GM19452 (cell line): ENCODE measurements at regions not wholly inside any gene's neighbourhood (a gene's known extent, or its start where the extent isn't known, plus 50 kb on each side); places are given as distances from the start of the nearest gene placed in this dataset.
"Not testable (repeated sequence)": the region's sequence is repeated elsewhere in the genome, so short reads cannot be mapped to it uniquely, and the experiment has no call there.

Source experiments
- ATAC-seq: cut with Tn5 transposase; IDR thresholded peaks from one replicate; pipeline ENCODE4 v1.9.1; 2021; ENCODE audit not compliant: unreplicated experiment

DNA sequence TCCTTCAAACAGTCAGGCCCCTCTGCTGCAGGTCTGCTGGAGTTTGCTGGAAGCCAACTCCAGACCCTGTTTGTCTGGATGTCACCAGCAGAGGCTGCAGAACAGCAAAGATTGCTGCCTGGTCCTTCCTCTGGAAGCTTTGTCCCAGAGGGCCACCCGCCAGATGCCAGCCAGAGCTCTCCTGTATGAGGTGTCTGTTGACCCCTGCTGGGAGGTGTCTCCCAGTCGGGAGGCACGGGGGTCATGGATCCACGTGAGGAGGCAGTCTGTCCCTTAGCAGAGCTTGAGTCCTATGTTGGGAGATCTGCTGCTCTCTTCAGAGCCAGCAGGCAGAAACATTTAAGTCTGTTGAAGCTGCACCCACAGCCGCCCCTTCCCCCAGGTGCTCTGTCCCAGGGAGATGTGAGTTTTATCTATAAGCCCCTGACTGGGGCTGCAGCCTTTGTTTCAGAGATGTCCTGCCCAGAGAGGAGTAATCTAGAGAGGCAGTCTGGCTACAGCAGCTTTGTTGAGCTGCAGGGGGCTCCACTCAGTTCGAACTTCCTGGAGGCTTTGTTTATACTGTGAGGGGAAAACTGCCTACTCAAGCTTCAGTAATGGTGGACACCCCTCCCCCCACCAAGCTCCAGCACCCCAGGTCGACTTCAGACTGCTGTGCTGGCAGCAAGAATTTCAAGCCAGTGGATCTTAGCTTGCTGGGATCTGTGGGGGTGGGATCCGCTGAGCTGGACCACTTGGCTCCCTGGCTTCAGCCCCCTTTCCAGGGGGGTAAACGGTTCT is 72.1 kb downstream of the OGFRL1 start:
- not testable (repeated sequence) for ATAC-seq

DNA sequence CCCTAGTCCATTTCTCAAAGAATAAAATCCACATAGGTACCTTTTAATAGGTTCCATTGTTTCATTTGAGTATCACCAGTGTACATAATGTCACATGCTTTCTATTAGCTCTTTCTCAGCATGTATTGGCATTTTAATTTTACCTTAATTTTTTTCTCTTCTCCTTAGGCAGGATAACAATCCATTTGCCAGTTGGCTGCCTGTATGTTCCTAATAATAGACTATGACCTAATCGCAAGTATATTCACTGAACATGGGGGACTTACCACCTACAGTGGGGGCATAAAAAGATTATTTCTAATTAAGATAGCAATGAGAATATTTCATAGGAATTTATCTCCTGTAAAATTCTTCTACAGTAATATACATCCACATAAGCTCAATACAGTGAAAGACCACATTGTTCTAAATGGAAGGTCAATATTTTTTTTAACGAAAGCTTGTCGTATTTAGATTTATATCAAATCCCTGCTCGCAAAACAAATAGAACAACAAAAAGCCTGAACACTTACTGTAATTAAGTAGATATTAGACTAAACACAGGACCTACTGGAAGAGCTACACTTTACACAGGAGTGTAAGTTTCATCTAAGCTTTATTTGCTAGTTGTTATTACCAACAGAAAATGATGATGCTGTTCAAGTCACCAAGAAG is 76.4 kb downstream of the OGFRL1 start:
- ATAC-seq, result no peak

- ATAC-seq, result no peak
Measured at GRCh38 chr6:71367756-71368155, 79.1 kb downstream of the OGFRL1 start.

GRCh38 chr6:71368284-71368683 is 79.7 kb downstream of the OGFRL1 start:
- ATAC-seq, result no peak

GRCh38 chr6:71371559-71371958 is 82.9 kb downstream of the OGFRL1 start:
- no peak for ATAC-seq

DNA sequence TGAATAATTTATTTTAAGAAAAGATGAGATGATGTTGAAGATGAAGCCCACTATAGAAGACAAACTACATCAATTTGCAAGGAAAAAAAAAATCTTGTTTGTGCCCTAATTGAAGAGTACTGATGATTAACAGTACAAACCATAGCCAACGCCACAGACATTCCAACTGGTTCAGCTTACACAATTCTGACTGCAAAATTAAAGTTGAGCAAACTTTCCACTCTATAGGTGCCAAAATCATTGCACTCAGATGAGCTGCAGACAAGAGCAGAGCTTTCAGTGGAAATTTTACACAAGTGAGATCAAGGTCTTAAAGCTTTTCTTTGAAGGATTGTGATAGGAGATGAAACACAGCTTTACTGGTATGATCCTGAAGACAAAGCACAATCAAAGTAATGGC is 85.3 kb downstream of the OGFRL1 start:
- ATAC-seq, result no peak

DNA sequence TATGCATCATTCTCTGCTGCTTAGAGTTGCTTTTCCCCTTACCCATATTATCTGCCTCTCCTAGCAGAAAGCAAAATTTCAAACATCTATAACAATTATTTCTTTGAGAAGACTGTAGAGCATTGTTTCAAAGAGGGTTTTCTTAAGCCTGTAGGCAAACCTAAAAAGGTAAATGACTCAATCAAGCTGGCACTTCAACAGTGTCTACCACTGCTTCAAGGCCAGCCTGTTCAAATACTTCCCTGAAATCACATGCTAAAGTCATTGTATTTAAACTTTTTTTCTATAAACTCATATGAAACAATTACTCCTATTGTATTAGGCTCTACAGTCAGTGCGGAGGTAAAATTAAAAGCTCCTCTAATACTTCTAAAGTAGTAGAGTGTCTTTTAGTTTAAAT is 87.1 kb downstream of the OGFRL1 start:
- ATAC-seq, result no peak

DNA sequence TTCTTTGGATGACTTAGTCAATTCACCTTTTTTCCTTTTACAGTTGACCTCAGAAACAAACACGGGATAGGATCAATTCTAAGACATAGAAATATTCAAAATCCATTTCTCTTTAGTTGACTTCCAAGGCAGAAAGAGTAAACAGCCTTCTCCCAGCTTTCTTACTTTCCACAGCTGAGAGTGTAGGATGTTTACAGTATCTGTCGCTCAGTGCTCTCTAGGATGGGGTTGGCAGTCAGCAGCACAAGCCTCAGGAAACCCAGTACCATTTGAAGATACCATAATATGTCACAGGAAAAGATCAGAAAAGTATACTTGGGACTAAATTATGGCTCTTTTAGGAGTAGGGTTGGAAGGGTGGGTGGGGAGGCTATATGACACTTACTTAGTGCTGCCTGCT is 88.2 kb downstream of the OGFRL1 start:
- no peak for ATAC-seq

DNA sequence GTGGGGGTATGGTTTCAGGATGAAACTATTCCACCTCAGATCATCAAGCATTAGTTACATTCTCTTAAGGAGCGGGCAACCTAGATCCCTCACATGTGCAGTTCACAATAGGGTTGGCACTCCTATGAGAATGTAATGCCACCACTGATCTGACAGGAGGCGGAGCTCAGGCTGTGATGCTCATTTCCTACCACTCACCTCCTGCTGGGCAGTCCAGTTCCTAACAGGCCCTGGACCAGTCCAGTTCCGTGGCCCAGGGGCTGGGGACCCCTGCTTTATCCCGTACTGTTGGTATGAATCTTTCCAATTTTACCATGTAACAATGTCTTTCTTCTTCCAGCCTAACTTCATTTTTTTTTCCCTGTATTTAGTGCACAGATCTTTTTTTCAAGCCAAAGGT is 94.9 kb downstream of the OGFRL1 start:
- no peak for ATAC-seq

GRCh38 chr6:71383901-71384489 is 95.4 kb downstream of the OGFRL1 start:
- ATAC-seq, result no peak

DNA sequence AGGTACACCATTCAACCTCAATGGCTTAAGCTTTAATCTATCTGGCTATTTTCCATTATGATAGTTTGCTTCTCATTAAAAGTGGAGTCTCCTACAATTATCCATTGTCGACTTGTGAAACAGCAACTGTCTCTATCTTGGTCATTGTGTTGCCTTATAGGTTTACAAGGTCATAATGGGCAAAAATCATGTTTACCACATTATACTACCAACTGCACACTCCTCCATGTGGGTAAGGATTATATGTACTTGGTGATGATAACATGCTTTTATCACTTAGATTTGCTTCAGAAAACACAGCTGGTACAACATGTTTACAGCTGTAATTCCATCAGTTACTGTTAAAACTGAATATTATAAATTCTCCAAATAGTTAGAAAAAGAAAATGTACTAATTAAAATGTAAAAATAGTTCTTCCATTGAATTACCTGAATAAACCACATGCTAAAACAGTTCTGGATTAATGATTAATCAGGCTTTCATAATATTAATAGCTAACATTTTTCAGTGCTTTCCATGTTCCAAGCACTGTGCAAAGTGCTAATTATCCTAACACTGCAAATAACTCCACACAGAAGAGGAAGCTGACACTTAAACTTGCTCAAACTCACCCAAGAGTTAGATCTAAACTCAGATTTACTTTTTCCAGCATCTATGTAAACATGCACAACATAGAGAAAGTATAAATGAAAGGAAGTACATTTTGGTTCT is 96.7 kb downstream of the OGFRL1 start:
- ATAC-seq, result no peak

GRCh38 chr6:71386215-71386614 is 97.6 kb downstream of the OGFRL1 start:
- no peak for ATAC-seq

DNA sequence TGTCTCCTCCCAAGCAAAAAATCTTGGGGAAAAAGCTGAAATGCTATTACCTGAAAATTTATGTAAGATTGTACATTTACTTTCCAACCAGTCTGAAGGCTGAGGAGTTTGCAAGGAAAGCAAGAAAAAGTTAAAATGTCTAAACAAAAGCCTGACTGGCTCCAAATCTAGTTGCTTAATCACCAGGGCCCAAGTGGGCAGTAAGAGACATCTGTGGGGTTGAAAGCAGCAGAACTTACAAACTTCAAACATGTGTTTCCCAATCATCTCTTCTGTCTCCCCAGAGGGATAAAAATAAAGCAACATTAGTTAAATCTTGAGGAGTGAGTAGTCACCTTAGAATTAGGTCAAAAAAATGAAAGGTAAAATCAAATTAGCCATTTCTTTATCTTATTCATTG is 98.6 kb downstream of the OGFRL1 start:
- no peak for ATAC-seq

GRCh38 chr6:71388068-71388744 is 99.6 kb downstream of the OGFRL1 start:
- no peak for ATAC-seq

DNA sequence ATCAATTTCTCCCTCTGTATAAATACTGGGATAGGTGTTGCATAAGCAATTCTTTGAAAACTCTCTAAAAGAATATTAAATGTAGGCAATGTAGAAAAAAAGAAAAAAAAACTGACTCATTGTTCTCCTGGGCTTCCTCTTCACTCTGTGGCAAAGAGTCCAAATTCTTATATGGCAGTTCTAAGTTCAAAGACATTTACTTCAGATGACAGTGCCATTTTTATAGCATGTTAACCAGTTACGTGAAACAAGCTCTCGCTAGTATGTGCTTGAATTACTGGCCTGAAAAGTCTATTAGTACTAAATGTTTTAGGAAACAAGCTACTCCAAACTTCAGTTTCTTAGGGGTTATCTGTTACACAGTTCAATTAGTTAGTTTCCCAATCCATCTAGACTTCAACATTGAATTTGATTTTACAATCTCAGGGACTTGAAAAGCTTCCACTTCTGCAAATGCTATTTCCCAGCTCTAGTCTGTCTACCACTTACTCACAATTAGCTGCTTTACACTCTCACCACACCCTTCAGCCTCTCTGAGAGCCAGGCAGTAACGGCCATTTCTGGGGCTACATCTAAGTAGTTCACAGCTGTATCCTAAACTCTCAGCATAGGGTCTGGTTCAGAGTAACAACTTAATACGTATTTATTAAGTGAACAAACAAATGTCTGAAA is 100.4 kb downstream of the OGFRL1 start:
- ATAC-seq, result no peak

- ATAC-seq, result no peak
Measured at GRCh38 chr6:71391126-71391525, 102.5 kb downstream of the OGFRL1 start.

DNA sequence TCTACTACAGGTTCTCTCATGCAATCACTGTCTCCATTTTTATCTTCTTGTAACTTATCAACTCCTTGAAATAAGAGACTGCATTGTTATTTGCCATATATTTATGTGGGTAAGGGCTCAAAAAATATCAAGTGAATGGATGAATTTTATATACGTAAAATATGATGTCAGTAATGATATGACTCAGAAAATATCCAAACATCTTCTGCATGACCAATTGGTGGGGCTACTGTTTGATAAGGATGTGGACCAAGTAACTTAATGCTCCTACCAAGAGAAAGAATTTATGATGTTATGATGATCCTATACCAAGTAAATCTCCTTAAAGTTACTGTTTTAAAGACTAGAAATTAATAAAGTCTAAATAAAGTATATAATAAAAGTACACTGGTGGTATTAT is 103.7 kb downstream of the OGFRL1 start:
- no peak for ATAC-seq

- no peak for ATAC-seq
Measured at GRCh38 chr6:71393471-71393870, 104.9 kb downstream of the OGFRL1 start.

DNA sequence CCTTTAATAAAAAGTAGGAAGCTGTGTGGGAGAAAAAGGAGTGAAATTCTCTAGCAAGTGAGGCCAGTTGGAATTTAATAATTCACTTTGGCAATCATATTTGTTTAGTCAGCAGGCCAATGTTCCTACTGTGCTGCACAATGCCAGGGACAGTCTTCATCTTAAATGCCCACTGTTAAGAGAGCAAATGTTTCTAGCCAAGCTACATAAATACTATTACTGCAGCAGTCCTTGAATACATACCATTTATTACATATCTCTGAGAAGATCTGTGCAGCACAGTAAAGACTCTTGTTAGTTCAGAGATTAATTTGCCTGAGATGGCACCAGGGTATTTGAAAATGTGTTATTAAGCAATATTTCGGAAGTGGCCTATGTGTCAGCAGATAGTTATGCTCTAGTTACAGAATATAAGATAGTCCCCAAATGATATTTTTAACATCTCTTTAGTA is 105.4 kb downstream of the OGFRL1 start:
- no peak for ATAC-seq

GRCh38 chr6:71394926-71395325 is 106.3 kb downstream of the OGFRL1 start:
- no peak for ATAC-seq
